ENCODE measurements at regions not wholly inside any gene's neighbourhood (a gene's known extent, or its start where the extent isn't known, plus 50 kb on each side); places are given as distances from the start of the nearest gene placed in this dataset.

GRCh38 chr6:28646650-28647049 is 121.0 kb downstream of the GPX5 start:
- H3K9me3 ChIP-seq = no peaks in the 10 kb centered on the region
- no peaks in the 10 kb centered on the region for H3K4me1 ChIP-seq
- H3K27me3 ChIP-seq = no peaks in the 10 kb centered on the region
- no peaks in the 10 kb centered on the region for H3K36me3 ChIP-seq
- no peak for TF ChIP-seq CTCF (IDR thresholded peaks at IDR 0.05)
- no peak overlapping the region for H3K4me3 ChIP-seq
- H3K27ac ChIP-seq = no peak overlapping the region
- no peak for DNase-seq

GRCh38 chr6:28648035-28648877 is 122.6 kb downstream of the GPX5 start:
- Histone ChIP-seq H3K4me1 (no peaks in the 10 kb centered on the region), H3K9me3 (no peaks in the 10 kb centered on the region), H3K27ac (no peak overlapping the region), H3K27me3 (no peaks in the 10 kb centered on the region), H3K4me3 (peak overlapping the region in 3 of 4 donors; percentile 1 to 19 (median 8)), H3K36me3 (no peaks in the 10 kb centered on the region)
- no peak for DNase-seq
- no peak for TF ChIP-seq POLR2A (IDR thresholded peaks at IDR 0.05)
- TF ChIP-seq CTCF (IDR thresholded peaks at IDR 0.05) = no peak

- Histone ChIP-seq H3K27me3 (no peaks in the 10 kb centered on the region), H3K9me3 (no peaks in the 10 kb centered on the region), H3K4me1 (no peaks in the 10 kb centered on the region), H3K36me3 (no peaks in the 10 kb centered on the region), H3K4me3 (peak overlapping the region in 3 of 4 donors; percentile 1 to 19 (median 8)), H3K27ac (no peak overlapping the region)
- no peak for TF ChIP-seq CTCF (IDR thresholded peaks at IDR 0.05)
- TF ChIP-seq POLR2A (IDR thresholded peaks at IDR 0.05) = no peak
- DNase-seq = no peak
These were observed 123.2 kb downstream of the GPX5 start for GRCh38 chr6:28648878-28649375.

DNA sequence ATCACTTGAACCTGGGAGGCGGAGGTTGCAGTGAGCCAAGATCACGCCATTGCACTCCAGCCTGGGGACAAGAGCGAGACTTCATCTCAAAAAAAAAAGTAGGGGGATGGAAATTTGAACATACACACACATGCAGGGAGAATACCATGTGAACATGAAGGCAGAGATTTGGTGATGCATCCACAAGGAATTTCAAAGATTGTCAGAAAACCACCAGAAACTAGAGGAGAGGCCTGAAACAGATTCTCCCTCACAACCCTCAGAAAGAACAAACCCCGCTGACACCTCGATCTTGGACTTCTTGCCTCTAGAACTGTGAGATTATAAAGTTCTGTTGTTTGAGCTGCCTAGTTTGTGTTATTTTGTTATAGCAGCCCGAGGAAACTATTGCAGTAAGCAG is 125.5 kb downstream of the GPX5 start:
- TF ChIP-seq CTCF (IDR thresholded peaks at IDR 0.05) (no peak), POLR2A (IDR thresholded peaks at IDR 0.05) (no peak)
- no peaks in the 10 kb centered on the region for H3K9me3 ChIP-seq
- no peak overlapping the region for H3K4me3 ChIP-seq
- no peaks in the 10 kb centered on the region for H3K27me3 ChIP-seq
- no peaks in the 10 kb centered on the region for H3K4me1 ChIP-seq
- no peak overlapping the region for H3K27ac ChIP-seq
- no peak for DNase-seq
- H3K36me3 ChIP-seq = no peaks in the 10 kb centered on the region

DNA sequence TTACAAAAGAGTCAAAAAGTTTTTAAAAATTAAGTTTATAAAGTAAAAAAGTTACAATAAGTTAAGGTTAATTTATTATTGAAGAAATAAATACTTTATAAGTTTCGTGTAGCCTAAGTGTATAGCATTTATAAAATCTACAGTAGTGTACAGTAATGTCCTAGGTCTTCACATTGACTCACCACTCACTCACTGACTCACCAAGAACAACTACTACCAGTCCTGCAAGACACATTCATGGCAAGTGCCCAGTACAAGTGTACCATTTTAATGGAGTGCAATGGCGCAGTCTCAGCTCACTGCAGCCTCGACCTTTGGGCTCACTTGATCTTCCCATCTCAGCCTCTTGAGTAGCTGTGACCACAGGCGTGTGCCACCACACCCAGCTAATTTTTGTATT is 128.2 kb downstream of the GPX5 start:
- no peak overlapping the region for H3K27ac ChIP-seq
- TF ChIP-seq POLR2A (IDR thresholded peaks at IDR 0.05) (no peak), CTCF (IDR thresholded peaks at IDR 0.05) (no peak)
- no peaks in the 10 kb centered on the region for H3K4me1 ChIP-seq
- no peaks in the 10 kb centered on the region for H3K36me3 ChIP-seq
- no peaks in the 10 kb centered on the region for H3K27me3 ChIP-seq
- H3K9me3 ChIP-seq = no peaks in the 10 kb centered on the region
- no peak overlapping the region for H3K4me3 ChIP-seq
- DNase-seq = no peak
